Endothelial cell (in vitro differentiated cells): ENCODE measurements at regions not wholly inside any gene's neighbourhood (a gene's known extent, or its start where the extent isn't known, plus 50 kb on each side); places are given as distances from the start of the nearest gene placed in this dataset.

Source experiments
- DNase-seq: peaks from one replicate; pipeline ENCODE4 v3.0.0; 2021; ENCODE audit warnings: low spot score
- H3K27ac Mint-ChIP-seq: one replicate; pipeline ENCODE4 v1.8.0; 2021; ENCODE audit warnings: mixed read lengths, inconsistent platforms; ENCODE audit not compliant: unreplicated experiment
- H3K27me3 Mint-ChIP-seq: one replicate; pipeline ENCODE4 v1.8.0; 2021; ENCODE audit warnings: mild to moderate bottlenecking, moderate library complexity, mixed read lengths, inconsistent platforms; ENCODE audit not compliant: unreplicated experiment
- H3K36me3 Mint-ChIP-seq: one replicate; pipeline ENCODE4 v1.8.0; 2021; ENCODE audit warnings: mild to moderate bottlenecking, low read depth, mixed read lengths, inconsistent platforms; ENCODE audit not compliant: unreplicated experiment
- H3K4me1 Mint-ChIP-seq: one replicate; pipeline ENCODE4 v1.8.0; 2021; ENCODE audit warnings: mild to moderate bottlenecking, mixed read lengths, inconsistent platforms; ENCODE audit not compliant: unreplicated experiment
- H3K4me3 Mint-ChIP-seq: one replicate; pipeline ENCODE4 v1.8.0; 2021; ENCODE audit warnings: mild to moderate bottlenecking, mixed read lengths, inconsistent platforms; ENCODE audit not compliant: unreplicated experiment
- H3K9me3 Mint-ChIP-seq: one replicate; pipeline ENCODE4 v1.8.0; 2021; ENCODE audit warnings: mixed read lengths, inconsistent platforms; ENCODE audit not compliant: unreplicated experiment
- CTCF ChIP-seq: fragments of 200-600 bp; sonication (generic); IDR thresholded peaks from one replicate; pipeline ENCODE4 v1.5.0; 2021; ENCODE audit warnings: antibody characterized with exemption; ENCODE audit not compliant: unreplicated experiment

DNA sequence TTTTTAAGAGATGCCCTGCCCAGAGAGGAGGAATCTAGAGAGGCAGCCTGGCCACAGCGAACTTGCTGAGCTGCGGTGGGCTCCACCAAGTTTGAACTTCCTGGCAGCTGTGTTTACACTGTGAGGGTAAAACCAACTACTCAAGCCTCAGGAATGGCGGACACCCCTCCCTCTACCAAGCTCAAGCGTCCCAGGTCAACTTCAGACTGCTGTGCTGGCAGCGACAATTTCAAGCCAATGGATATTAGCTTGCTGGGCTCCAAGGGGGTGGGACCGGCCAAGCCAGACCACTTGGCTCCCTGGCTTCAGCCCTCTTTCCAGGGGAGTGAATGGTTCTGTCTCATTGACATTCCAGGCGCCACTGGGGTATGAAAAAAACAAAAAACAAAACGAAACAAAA, 289.4 kb downstream of the KCNS3 start:
- H3K4me3 Mint-ChIP-seq, result no peak overlapping the region
- peaks cover 3% of the 10 kb centered on the region for H3K36me3 Mint-ChIP-seq
- peaks cover 6% of the 10 kb centered on the region for H3K4me1 Mint-ChIP-seq
- H3K27me3 Mint-ChIP-seq, result no peaks in the 10 kb centered on the region
- H3K27ac Mint-ChIP-seq, result no peak overlapping the region
- no peaks in the 10 kb centered on the region for H3K9me3 Mint-ChIP-seq
- DNase-seq, result no peak
- no peak for TF ChIP-seq CTCF

GRCh38 chr2:18161681-18162080, 283.2 kb downstream of the KCNS3 start:
- TF ChIP-seq CTCF, result no peak
- no peak for DNase-seq
- H3K9me3 Mint-ChIP-seq, result no peaks in the 10 kb centered on the region
- no peaks in the 10 kb centered on the region for H3K36me3 Mint-ChIP-seq
- no peak overlapping the region for H3K4me3 Mint-ChIP-seq
- H3K27ac Mint-ChIP-seq, result no peak overlapping the region
- no peaks in the 10 kb centered on the region for H3K27me3 Mint-ChIP-seq
- peaks cover 2% of the 10 kb centered on the region for H3K4me1 Mint-ChIP-seq

DNA sequence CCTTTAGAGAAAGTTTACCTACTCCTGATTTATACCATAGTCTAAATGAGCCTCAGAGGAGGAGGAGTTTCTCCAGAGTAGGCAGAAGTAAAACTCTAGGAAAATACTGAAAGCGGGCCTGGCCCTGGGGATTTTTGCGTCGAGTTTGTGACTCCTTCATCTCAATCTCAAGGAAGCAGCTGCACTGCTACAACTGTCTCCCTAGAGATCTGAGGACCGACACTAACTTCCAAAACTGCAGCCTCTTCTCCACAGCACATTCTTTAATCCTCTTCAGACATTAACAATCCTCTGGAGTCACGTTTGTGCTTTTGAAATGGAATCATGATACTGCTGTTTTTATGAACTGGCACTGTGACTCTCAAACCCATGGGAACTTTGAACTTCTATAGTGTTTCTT, 281.4 kb downstream of the KCNS3 start:
- Mint-ChIP-seq H3K27ac (no peak overlapping the region), H3K36me3 (no peaks in the 10 kb centered on the region), H3K4me1 (no peaks in the 10 kb centered on the region), H3K4me3 (no peak overlapping the region), H3K27me3 (no peaks in the 10 kb centered on the region), H3K9me3 (no peaks in the 10 kb centered on the region)
- TF ChIP-seq CTCF, result no peak
- DNase-seq, result no peak

GRCh38 chr2:18156421-18156820, 278.0 kb downstream of the KCNS3 start:
- no peaks in the 10 kb centered on the region for H3K36me3 Mint-ChIP-seq
- H3K4me1 Mint-ChIP-seq, result no peaks in the 10 kb centered on the region

DNA sequence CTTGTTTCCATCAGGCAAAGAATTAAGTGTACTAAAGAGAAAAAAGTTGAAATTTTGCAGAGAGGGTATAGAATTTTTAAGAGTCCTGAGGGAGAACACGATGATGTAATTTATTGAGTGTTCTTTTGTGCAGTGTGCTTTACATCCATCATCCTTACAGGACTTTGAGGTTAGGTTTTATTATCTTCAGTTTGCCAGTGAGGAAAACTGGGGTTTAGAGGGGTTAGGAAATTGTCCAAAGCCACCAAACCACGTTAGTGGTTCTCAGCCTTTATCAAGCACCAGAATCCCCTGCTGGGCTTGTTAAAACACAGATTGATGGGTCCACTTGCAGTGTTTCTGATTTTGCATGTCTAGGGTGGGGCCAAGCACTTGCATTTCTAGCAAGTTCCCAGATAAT, 277.5 kb downstream of the KCNS3 start:
- TF ChIP-seq CTCF, result no peak
- H3K4me3 Mint-ChIP-seq, result no peak overlapping the region
- H3K27ac Mint-ChIP-seq, result no peak overlapping the region
- no peaks in the 10 kb centered on the region for H3K9me3 Mint-ChIP-seq
- no peaks in the 10 kb centered on the region for H3K27me3 Mint-ChIP-seq
- no peaks in the 10 kb centered on the region for H3K4me1 Mint-ChIP-seq
- no peaks in the 10 kb centered on the region for H3K36me3 Mint-ChIP-seq
- DNase-seq, result no peak

More at GRCh38 chr2:18156421-18156820, 278.0 kb downstream of the KCNS3 start:
- Mint-ChIP-seq H3K4me3 (no peak overlapping the region), H3K27me3 (no peaks in the 10 kb centered on the region), H3K9me3 (no peaks in the 10 kb centered on the region), H3K27ac (no peak overlapping the region)
- DNase-seq, result no peak
- TF ChIP-seq CTCF, result no peak
